GM23338 (cell line): ENCODE measurements at regions not wholly inside any gene's neighbourhood (a gene's known extent, or its start where the extent isn't known, plus 50 kb on each side); places are given as distances from the start of the nearest gene placed in this dataset.

Experiments used
- ATAC-seq: fragments of 200-7000 bp; cut with Tn5 transposase; 3 replicates; pipeline ENCODE4 v1.9.1; 2020
- DNase-seq: peaks from one replicate; pipeline ENCODE4 v3.0.0-alpha.2; 2015; ENCODE audit warnings: low spot score
- H2AFZ ChIP-seq: fragments of 200-600 bp; sonication (generic); 2 replicates; pipeline ENCODE4 v1.8.0; 2016; ENCODE audit warnings: antibody characterized with exemption, mild to moderate bottlenecking, moderate library complexity
- H3F3A ChIP-seq: fragments of 200-600 bp; sonication (generic); replicated peaks from 2 replicates; pipeline ENCODE4 v1.8.0; 2017; ENCODE audit warnings: antibody characterized with exemption, mixed run types, low read depth
- H3K27ac ChIP-seq: fragments of 200-600 bp; sonication (generic); 2 replicates; pipeline ENCODE4 v1.6.1; 2016; ENCODE audit warnings: low read depth
- H3K27me3 ChIP-seq: fragments of 200-600 bp; sonication (generic); 2 replicates; pipeline ENCODE4 v1.8.0; 2016; ENCODE audit warnings: mild to moderate bottlenecking, mixed run types, moderate library complexity; ENCODE audit not compliant: insufficient read depth
- H3K36me3 ChIP-seq: fragments of 200-600 bp; sonication (generic); 2 replicates; pipeline ENCODE4 v1.8.0; 2016; ENCODE audit warnings: mild to moderate bottlenecking; ENCODE audit not compliant: insufficient read depth
- H3K4me1 ChIP-seq: fragments of 200-600 bp; sonication (generic); 2 replicates; pipeline ENCODE4 v1.8.0; 2016; ENCODE audit warnings: mild to moderate bottlenecking, moderate library complexity; ENCODE audit not compliant: insufficient read depth
- H3K4me2 ChIP-seq: fragments of 200-600 bp; sonication (generic); 2 replicates; pipeline ENCODE4 v1.7.1; 2017; ENCODE audit warnings: mixed run types
- H3K4me3 ChIP-seq: fragments of 200-600 bp; sonication (generic); 2 replicates; pipeline ENCODE4 v1.6.1; 2016; ENCODE audit warnings: mixed run types
- H3K79me2 ChIP-seq: fragments of 200-600 bp; sonication (generic); replicated peaks from 2 replicates; pipeline ENCODE4 v1.8.0; 2017; ENCODE audit warnings: mild to moderate bottlenecking; ENCODE audit not compliant: insufficient read depth
- H3K9me2 ChIP-seq: fragments of 200-600 bp; sonication (generic); 2 replicates; pipeline ENCODE4 v1.8.0; 2017; ENCODE audit not compliant: insufficient read depth
- H4K20me1 ChIP-seq: fragments of 200-600 bp; sonication (generic); replicated peaks from 2 replicates; pipeline ENCODE4 v1.8.0; 2017; ENCODE audit warnings: mild to moderate bottlenecking; ENCODE audit not compliant: insufficient read depth
- H3K27ac Mint-ChIP-seq: 2 replicates; pipeline ENCODE4 v1.8.0; 2020; ENCODE audit warnings: inconsistent platforms, mild to moderate bottlenecking, moderate library complexity, mixed read lengths
- H3K27me3 Mint-ChIP-seq: 3 replicates; pipeline ENCODE4 v1.8.0; 2022; ENCODE audit warnings: low read depth, mild to moderate bottlenecking, moderate library complexity, mixed read lengths, inconsistent platforms; ENCODE audit not compliant: insufficient read depth, poor library complexity
- H3K36me3 Mint-ChIP-seq: 3 replicates; pipeline ENCODE4 v1.8.0; 2021; ENCODE audit warnings: low read depth, mild to moderate bottlenecking, inconsistent platforms, moderate library complexity, mixed read lengths
- H3K4me1 Mint-ChIP-seq: 3 replicates; pipeline ENCODE4 v1.8.0; 2020; ENCODE audit warnings: mild to moderate bottlenecking, inconsistent platforms, mixed read lengths
- H3K4me3 Mint-ChIP-seq: 3 replicates; pipeline ENCODE4 v1.8.0; 2021; ENCODE audit warnings: moderate library complexity, mild to moderate bottlenecking, inconsistent platforms, mixed read lengths
- H3K9me3 Mint-ChIP-seq: 3 replicates; pipeline ENCODE4 v1.8.0; 2020; ENCODE audit warnings: moderate library complexity, mild to moderate bottlenecking, inconsistent platforms, mixed read lengths
- CREB1 ChIP-seq: fragments of 250-450 bp; sonication (Bioruptor Pico); IDR thresholded peaks from 2 replicates; pipeline ENCODE4 v1.5.0; 2020; ENCODE audit warnings: low read depth, mild to moderate bottlenecking, moderate library complexity
- EZH2 ChIP-seq: fragments of 200-600 bp; sonication (generic); IDR thresholded peaks from one replicate; pipeline ENCODE4 v1.8.0; 2017; ENCODE audit warnings: antibody characterized with exemption, mild to moderate bottlenecking, low read depth; ENCODE audit not compliant: unreplicated experiment
- EZH2phosphoT487 ChIP-seq: fragments of 200-600 bp; sonication (generic); IDR thresholded peaks from one replicate; pipeline ENCODE4 v1.8.1; 2018; ENCODE audit warnings: antibody characterized with exemption; ENCODE audit not compliant: unreplicated experiment
- JUNB ChIP-seq: IDR thresholded peaks from one replicate; pipeline ENCODE4 v1.6.1; 2016; ENCODE audit warnings: antibody characterized with exemption; ENCODE audit not compliant: unreplicated experiment
- NANOG ChIP-seq: IDR thresholded peaks from 2 replicates; pipeline ENCODE4 v1.6.1; 2016; ENCODE audit warnings: antibody characterized with exemption, borderline replicate concordance
- POLR2AphosphoS5 ChIP-seq: IDR thresholded peaks from 2 replicates; pipeline ENCODE4 v1.6.1; 2016; ENCODE audit warnings: antibody characterized with exemption, low read depth
- STAT1 ChIP-seq: IDR thresholded peaks from one replicate; pipeline ENCODE4 v1.6.1; 2016; ENCODE audit warnings: antibody characterized with exemption; ENCODE audit not compliant: unreplicated experiment
- ZNF114 ChIP-seq: fragments of 250-450 bp; sonication (Bioruptor Pico); IDR thresholded peaks from 2 replicates; pipeline ENCODE4 v1.5.0; 2020; ENCODE audit warnings: mild to moderate bottlenecking, moderate library complexity
- ZNF331 ChIP-seq: fragments of 250-450 bp; sonication (Bioruptor Pico); IDR thresholded peaks from 2 replicates; pipeline ENCODE4 v1.5.0; 2020; ENCODE audit warnings: low read depth, mild to moderate bottlenecking, moderate library complexity
- TF ChIP-seq, protein P1 (sequence below), 2 experiments: fragments of 200-600 bp in 1 of 2; sonication (generic) in 1 of 2; conservative IDR thresholded peaks; 2 replicates each; pipeline versions ENCODE4 v1.5.1 to v1.6.1; 2016 to 2017; ENCODE audit warnings: antibody characterized with exemption in 2 of 2, low read depth in 2 of 2, mild to moderate bottlenecking in 2 of 2, moderate library complexity in 1 of 2
- TF ChIP-seq, protein P2 (sequence below): fragments of 250-450 bp; sonication (Bioruptor Pico); IDR thresholded peaks from 2 replicates; pipeline ENCODE4 v1.5.0; 2020; ENCODE audit warnings: mild to moderate bottlenecking, moderate library complexity

DNA sequence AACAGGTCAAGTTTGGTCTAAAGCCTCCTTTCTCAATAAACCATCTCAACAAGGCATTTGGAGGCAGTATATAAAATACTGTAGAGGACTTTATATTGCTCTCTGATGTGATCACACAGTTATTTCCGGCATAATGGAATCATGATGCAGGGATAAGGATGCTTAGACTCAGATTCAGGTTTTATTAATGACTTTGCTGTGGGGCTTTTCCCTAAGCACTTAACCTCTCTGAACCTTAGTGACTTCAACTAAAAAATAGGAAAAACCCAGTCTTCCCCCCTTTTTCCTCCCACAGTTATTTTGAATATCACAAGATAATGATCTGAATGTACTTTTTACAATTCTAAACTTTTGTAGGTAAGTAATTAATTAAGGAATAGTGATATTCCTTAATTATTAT, 94.8 kb upstream of the TENM4 start:
- DNase-seq = no peak
- Histone ChIP-seq H3K79me2 (no peaks in the 10 kb centered on the region), H3K27me3 (no peaks in the 10 kb centered on the region), H3K9me2 (peaks cover 16% of the 10 kb centered on the region; the same call in 1 of the 2 replicates), H4K20me1 (no peaks in the 10 kb centered on the region), H3K4me2 (no peak overlapping the region), H3K4me3 (no peak overlapping the region), H3F3A (no peaks in the 10 kb centered on the region), H3K27ac (no peak overlapping the region), H3K4me1 (no peaks in the 10 kb centered on the region), H2AFZ (no peak overlapping the region), H3K36me3 (no peaks in the 10 kb centered on the region)
- H3K4me3 Mint-ChIP-seq = no peak overlapping the region
- TF ChIP-seq CREB1 (CRISPR knock-in tag) (no peak), POLR2AphosphoS5 (no peak), STAT1 (no peak), ZNF114 (CRISPR knock-in tag) (no peak), EZH2 (no peak), ZNF331 (CRISPR knock-in tag) (no peak), EZH2phosphoT487 (no peak), JUNB (no peak), NANOG (no peak)
- TF ChIP-seq, protein P1, sequence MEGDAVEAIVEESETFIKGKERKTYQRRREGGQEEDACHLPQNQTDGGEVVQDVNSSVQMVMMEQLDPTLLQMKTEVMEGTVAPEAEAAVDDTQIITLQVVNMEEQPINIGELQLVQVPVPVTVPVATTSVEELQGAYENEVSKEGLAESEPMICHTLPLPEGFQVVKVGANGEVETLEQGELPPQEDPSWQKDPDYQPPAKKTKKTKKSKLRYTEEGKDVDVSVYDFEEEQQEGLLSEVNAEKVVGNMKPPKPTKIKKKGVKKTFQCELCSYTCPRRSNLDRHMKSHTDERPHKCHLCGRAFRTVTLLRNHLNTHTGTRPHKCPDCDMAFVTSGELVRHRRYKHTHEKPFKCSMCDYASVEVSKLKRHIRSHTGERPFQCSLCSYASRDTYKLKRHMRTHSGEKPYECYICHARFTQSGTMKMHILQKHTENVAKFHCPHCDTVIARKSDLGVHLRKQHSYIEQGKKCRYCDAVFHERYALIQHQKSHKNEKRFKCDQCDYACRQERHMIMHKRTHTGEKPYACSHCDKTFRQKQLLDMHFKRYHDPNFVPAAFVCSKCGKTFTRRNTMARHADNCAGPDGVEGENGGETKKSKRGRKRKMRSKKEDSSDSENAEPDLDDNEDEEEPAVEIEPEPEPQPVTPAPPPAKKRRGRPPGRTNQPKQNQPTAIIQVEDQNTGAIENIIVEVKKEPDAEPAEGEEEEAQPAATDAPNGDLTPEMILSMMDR (conservative IDR thresholded peaks at IDR 0.05; ENCODE audit: low read depth in 2 of 2) = no peak
- TF ChIP-seq, protein P2, sequence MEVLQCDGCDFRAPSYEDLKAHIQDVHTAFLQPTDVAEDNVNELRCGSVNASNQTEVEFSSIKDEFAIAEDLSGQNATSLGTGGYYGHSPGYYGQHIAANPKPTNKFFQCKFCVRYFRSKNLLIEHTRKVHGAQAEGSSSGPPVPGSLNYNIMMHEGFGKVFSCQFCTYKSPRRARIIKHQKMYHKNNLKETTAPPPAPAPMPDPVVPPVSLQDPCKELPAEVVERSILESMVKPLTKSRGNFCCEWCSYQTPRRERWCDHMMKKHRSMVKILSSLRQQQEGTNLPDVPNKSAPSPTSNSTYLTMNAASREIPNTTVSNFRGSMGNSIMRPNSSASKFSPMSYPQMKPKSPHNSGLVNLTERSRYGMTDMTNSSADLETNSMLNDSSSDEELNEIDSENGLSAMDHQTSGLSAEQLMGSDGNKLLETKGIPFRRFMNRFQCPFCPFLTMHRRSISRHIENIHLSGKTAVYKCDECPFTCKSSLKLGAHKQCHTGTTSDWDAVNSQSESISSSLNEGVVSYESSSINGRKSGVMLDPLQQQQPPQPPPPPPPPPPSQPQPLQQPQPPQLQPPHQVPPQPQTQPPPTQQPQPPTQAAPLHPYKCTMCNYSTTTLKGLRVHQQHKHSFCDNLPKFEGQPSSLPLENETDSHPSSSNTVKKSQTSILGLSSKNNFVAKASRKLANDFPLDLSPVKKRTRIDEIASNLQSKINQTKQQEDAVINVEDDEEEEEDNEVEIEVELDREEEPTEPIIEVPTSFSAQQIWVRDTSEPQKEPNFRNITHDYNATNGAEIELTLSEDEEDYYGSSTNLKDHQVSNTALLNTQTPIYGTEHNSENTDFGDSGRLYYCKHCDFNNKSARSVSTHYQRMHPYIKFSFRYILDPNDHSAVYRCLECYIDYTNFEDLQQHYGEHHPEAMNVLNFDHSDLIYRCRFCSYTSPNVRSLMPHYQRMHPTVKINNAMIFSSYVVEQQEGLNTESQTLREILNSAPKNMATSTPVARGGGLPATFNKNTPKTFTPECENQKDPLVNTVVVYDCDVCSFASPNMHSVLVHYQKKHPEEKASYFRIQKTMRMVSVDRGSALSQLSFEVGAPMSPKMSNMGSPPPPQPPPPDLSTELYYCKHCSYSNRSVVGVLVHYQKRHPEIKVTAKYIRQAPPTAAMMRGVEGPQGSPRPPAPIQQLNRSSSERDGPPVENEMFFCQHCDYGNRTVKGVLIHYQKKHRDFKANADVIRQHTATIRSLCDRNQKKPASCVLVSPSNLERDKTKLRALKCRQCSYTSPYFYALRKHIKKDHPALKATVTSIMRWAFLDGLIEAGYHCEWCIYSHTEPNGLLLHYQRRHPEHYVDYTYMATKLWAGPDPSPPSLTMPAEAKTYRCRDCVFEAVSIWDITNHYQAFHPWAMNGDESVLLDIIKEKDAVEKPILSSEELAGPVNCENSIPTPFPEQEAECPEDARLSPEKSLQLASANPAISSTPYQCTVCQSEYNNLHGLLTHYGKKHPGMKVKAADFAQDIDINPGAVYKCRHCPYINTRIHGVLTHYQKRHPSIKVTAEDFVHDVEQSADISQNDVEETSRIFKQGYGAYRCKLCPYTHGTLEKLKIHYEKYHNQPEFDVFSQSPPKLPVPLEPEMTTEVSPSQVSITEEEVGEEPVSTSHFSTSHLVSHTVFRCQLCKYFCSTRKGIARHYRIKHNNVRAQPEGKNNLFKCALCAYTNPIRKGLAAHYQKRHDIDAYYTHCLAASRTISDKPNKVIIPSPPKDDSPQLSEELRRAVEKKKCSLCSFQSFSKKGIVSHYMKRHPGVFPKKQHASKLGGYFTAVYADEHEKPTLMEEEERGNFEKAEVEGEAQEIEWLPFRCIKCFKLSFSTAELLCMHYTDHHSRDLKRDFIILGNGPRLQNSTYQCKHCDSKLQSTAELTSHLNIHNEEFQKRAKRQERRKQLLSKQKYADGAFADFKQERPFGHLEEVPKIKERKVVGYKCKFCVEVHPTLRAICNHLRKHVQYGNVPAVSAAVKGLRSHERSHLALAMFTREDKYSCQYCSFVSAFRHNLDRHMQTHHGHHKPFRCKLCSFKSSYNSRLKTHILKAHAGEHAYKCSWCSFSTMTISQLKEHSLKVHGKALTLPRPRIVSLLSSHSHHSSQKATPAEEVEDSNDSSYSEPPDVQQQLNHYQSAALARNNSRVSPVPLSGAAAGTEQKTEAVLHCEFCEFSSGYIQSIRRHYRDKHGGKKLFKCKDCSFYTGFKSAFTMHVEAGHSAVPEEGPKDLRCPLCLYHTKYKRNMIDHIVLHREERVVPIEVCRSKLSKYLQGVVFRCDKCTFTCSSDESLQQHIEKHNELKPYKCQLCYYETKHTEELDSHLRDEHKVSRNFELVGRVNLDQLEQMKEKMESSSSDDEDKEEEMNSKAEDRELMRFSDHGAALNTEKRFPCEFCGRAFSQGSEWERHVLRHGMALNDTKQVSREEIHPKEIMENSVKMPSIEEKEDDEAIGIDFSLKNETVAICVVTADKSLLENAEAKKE (CRISPR knock-in tag) = no peak
- H3K27me3 Mint-ChIP-seq = peaks cover 4% of the 10 kb centered on the region
- ATAC-seq = no peak
- no peak overlapping the region for H3K27ac Mint-ChIP-seq
- H3K9me3 Mint-ChIP-seq = no peaks in the 10 kb centered on the region
- no peaks in the 10 kb centered on the region for H3K4me1 Mint-ChIP-seq
- H3K36me3 Mint-ChIP-seq = no peaks in the 10 kb centered on the region
